Thoracic aorta (tissue), 2 donors: ENCODE measurements at regions not wholly inside any gene's neighbourhood (a gene's known extent, or its start where the extent isn't known, plus 50 kb on each side); places are given as distances from the start of the nearest gene placed in this dataset.

Experiments used
- ATAC-seq: fragments of 150-250 bp; one replicate; pipeline ENCODE4 v1.8.0; 2017; ENCODE audit warnings: low read depth; ENCODE audit not compliant: insufficient number of reproducible peaks, low FRiP score
- DNase-seq: peaks from one replicate; pipeline ENCODE4 v3.0.0-alpha.2; 2020; ENCODE audit warnings: low spot score
- H3K27ac ChIP-seq, 2 donors: fragments of 200-600 bp; sonication (generic); 1 replicate in 1 of 2; 2 replicates in 1 of 2; pipeline ENCODE4 v1.5.1; 2016; ENCODE audit warnings: mild to moderate bottlenecking in 2 of 2, moderate library complexity in 2 of 2
- H3K27me3 ChIP-seq: fragments of 200-600 bp; sonication (generic); replicated peaks from 2 replicates; pipeline ENCODE4 v1.6.0; 2016; ENCODE audit warnings: mild to moderate bottlenecking; ENCODE audit not compliant: insufficient read depth
- H3K36me3 ChIP-seq: fragments of 200-600 bp; sonication (generic); one replicate; pipeline ENCODE4 v1.5.1; 2016
- H3K4me1 ChIP-seq, 2 donors: fragments of 200-600 bp; sonication (generic); 1 replicate in 1 of 2; 2 replicates in 1 of 2; pipeline versions ENCODE4 v1.5.1 to v1.6.0; 2016; ENCODE audit warnings: low read depth in 2 of 2, mild to moderate bottlenecking in 1 of 2; ENCODE audit not compliant: control insufficient read depth in 1 of 2
- H3K4me3 ChIP-seq: fragments of 200-600 bp; sonication (generic); 2 replicates; pipeline ENCODE4 v1.5.1; 2016; ENCODE audit warnings: mild to moderate bottlenecking
- H3K9me3 ChIP-seq: fragments of 200-600 bp; sonication (generic); 2 replicates; pipeline ENCODE4 v1.5.1; 2016
- TF ChIP-seq, protein P1 (sequence below): fragments of 200-600 bp; sonication (generic); IDR thresholded peaks from one replicate; pipeline ENCODE4 v1.5.1; 2019; ENCODE audit warnings: antibody characterized with exemption

DNA sequence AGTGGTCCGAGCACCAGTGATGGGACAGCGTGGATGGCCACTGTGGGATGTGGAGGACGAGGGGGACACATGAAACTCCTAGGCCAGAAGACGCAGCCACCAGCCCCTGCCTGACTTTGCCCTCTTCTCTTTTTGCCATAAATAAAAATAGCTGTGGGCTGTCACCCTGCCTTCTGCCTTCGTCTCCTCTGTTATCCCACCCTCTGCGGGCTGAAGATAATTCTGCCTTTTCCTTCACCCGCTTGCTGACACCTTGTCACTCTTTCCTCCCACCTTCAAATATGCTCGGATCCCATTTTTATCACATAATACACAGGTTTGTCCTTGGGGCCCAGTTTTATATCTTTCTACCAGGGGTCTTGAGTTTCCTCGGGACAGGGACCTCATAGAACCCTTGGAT is 87.6 kb upstream of the CIBAR2 start:
- DNase-seq (no peak), ATAC-seq (no peak)
- TF ChIP-seq, protein P1, sequence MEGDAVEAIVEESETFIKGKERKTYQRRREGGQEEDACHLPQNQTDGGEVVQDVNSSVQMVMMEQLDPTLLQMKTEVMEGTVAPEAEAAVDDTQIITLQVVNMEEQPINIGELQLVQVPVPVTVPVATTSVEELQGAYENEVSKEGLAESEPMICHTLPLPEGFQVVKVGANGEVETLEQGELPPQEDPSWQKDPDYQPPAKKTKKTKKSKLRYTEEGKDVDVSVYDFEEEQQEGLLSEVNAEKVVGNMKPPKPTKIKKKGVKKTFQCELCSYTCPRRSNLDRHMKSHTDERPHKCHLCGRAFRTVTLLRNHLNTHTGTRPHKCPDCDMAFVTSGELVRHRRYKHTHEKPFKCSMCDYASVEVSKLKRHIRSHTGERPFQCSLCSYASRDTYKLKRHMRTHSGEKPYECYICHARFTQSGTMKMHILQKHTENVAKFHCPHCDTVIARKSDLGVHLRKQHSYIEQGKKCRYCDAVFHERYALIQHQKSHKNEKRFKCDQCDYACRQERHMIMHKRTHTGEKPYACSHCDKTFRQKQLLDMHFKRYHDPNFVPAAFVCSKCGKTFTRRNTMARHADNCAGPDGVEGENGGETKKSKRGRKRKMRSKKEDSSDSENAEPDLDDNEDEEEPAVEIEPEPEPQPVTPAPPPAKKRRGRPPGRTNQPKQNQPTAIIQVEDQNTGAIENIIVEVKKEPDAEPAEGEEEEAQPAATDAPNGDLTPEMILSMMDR = no peak
- Histone ChIP-seq H3K9me3 (no peaks in the 10 kb centered on the region), H3K27ac (no peak overlapping the region), H3K36me3 (no peaks in the 10 kb centered on the region), H3K27me3 (no peaks in the 10 kb centered on the region), H3K4me3 (no peak overlapping the region), H3K4me1 (peaks cover 31 to 59% of the 10 kb centered on the region in 2 donors)

DNA sequence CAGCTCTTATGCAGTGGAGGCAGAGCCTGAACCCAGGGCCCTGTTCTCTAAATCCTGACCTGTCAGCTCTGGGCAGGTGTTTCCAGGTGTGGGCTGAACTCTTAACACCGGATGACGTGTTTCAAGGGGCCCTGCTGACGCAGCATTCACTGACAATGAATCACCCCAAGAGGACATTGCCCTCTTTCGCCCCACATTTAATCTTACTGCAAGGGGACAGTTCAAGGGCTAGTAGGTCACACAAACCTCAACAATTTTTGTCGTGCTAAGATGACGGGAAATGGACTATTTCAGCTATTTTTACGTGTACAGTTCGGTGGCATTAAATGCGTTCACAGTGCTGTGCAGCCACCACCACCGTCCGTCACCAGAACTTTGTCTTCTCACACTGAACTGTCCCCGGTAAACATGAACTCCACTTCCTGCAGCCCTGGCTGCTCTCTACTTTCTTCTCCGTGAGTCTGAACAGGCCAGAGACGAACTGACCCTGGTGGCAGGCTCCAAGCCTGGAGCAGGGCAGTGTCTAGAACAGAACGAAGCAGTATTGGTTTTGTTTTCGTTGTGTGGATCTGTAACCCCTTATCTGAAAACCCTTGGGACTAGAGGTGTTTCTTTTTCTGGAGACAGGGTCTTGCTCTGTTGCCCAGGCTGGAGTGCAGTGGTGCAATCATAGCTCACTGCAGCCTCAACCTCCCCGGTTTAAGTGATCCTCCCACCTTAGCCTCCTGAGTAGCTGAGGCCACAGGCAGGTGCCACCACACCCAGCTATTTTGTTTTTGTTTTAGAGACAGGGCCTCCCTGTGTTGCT is 88.4 kb upstream of the CIBAR2 start:
- no peaks in the 10 kb centered on the region for H3K9me3 ChIP-seq
- H3K27me3 ChIP-seq = no peaks in the 10 kb centered on the region
- H3K27ac ChIP-seq = no peak overlapping the region
- H3K4me3 ChIP-seq = no peak overlapping the region
- no peaks in the 10 kb centered on the region for H3K36me3 ChIP-seq
- DNase-seq (no peak), ATAC-seq (no peak)
- TF ChIP-seq, protein P1 = no peak
- H3K4me1 ChIP-seq = peaks cover 36 to 57% of the 10 kb centered on the region in 2 donors

DNA sequence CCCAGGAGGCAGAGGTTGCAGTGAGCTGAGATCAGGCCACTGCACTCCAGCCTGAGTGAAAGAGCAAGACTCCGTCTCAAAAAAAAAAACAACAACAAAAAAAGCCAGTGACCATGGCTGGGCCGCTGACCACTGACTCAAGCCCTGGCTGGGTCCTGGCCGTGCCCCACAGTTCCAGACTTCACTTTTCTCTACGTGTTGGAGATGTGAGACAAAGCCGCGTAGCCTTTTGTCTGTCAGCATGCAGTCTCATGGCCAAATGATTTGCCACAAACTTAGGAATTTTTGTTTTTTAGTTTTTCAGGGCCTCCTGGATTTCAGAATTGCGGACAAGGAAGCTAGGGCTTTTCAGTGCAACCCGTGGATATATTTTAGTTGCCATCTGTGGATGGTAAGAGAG is 89.3 kb upstream of the CIBAR2 start:
- Histone ChIP-seq H3K9me3 (no peaks in the 10 kb centered on the region), H3K27me3 (no peaks in the 10 kb centered on the region), H3K27ac (peak overlapping the region in 1 of 2 donors; percentile 89), H3K4me1 (peaks cover 37 to 57% of the 10 kb centered on the region in 2 donors), H3K4me3 (no peak overlapping the region), H3K36me3 (no peaks in the 10 kb centered on the region)
- DNase-seq (no peak), ATAC-seq (no peak)
- TF ChIP-seq, protein P1 = no peak

DNA sequence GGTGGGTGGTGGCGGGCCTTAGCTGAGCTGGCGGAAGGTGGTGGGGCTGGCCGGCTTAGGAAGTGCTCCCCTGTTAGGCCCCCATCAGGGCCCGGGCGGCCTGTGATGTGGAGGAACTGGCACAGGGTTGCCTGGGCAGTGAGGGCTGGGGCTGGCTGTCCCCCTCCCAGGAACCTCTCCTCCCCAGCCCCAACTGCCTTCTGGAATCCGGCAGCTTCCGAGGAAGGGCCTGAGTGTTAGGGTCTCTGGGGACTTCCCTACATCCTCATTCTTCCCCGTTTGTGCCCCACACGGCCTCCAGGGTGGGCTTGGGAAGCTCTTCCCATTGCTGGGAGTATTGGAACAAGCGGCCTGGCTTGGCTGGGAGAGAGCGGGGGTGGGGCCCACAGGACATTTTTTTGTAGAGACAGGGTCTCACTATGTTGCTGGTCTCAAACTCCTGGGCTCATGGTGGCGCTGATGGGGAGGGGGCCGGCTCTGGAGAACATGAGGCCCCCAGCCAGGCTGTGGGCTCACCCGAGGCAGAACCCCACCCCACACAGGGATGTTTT is 89.9 kb upstream of the CIBAR2 start:
- ATAC-seq (no peak), DNase-seq (no peak)
- Histone ChIP-seq H3K4me3 (no peak overlapping the region), H3K36me3 (no peaks in the 10 kb centered on the region), H3K27ac (peak overlapping the region; percentile 78 to 89), H3K27me3 (no peaks in the 10 kb centered on the region), H3K9me3 (no peaks in the 10 kb centered on the region), H3K4me1 (peaks cover 34 to 57% of the 10 kb centered on the region in 2 donors)
- TF ChIP-seq, protein P1 = no peak

DNA sequence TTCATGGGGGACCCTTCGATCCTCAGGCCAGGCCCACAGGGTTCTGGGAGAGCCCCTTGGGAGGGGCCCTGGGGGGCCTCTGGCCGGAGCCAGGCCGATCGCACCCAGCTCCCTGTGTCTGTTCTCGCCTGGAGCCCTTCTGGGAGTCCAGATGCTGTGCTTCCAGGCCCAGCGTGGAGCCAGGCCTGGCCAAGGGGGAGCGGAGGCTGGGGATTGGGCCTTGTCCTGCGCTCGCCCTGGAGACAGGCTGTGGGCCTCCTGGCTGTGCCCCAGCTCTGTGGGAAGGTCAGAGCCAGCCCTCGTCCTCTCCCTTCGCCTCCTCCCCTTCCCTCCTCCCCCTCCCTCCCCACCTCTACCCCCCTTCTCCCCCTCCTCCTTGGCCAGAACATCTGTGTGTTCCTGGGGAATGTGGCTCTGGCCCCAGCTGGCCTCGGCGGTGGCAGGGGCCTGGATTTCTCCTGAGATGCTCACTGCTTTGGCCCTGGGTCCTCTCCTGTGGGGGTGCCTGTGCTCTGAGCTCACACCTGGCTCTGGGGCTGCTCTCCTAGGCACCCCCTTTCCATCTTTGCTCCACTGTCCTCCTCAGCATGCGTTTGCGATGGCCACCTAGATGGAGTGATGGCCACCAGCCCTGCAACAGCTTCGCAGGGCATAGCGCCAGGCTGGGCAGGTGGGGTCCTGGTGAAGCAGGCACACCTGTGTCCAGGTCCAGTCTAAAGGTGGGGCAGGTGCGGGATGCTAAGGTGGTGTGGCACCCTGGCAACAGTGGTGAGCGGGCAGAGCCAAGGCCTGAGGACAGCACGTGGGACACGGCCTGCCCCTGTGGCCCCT is 90.6 kb upstream of the CIBAR2 start:
- H3K36me3 ChIP-seq = no peaks in the 10 kb centered on the region
- no peak overlapping the region for H3K4me3 ChIP-seq
- DNase-seq (peak; percentile 63), ATAC-seq (peak; percentile 56)
- no peaks in the 10 kb centered on the region for H3K27me3 ChIP-seq
- no peaks in the 10 kb centered on the region for H3K9me3 ChIP-seq
- peak overlapping the region; percentile 78 to 89 for H3K27ac ChIP-seq
- H3K4me1 ChIP-seq = peaks cover 37 to 60% of the 10 kb centered on the region in 2 donors
- TF ChIP-seq, protein P1 = no peak
